ENCODE measurements at regions not wholly inside any gene's neighbourhood (a gene's known extent, or its start where the extent isn't known, plus 50 kb on each side); places are given as distances from the start of the nearest gene placed in this dataset.

- DNase-seq, result no peak
Observed at GRCh38 chr5:54634089-54634488, 116.5 kb downstream of the SNX18 start.

- no peak for DNase-seq
Observed at GRCh38 chr5:54632131-54632701, 114.7 kb downstream of the SNX18 start.

GRCh38 chr5:54630738-54631359 lies 113.3 kb downstream of the SNX18 start:
- no peak for DNase-seq

GRCh38 chr5:54629115-54629514 lies 111.6 kb downstream of the SNX18 start:
- no peak for DNase-seq

GRCh38 chr5:54628050-54628449 lies 110.5 kb downstream of the SNX18 start:
- DNase-seq, result no peak

- DNase-seq, result no peak
Observed at GRCh38 chr5:54626407-54626806, 108.8 kb downstream of the SNX18 start.

GRCh38 chr5:54624805-54625568 lies 107.4 kb downstream of the SNX18 start:
- DNase-seq, result no peak

- no peak for DNase-seq
Observed at GRCh38 chr5:54621709-54622108, 104.2 kb downstream of the SNX18 start.

- no peak for DNase-seq
Observed at GRCh38 chr5:54621048-54621447, 103.5 kb downstream of the SNX18 start.

GRCh38 chr5:54620141-54620933 lies 102.8 kb downstream of the SNX18 start:
- no peak for DNase-seq

- no peak for DNase-seq
Observed at GRCh38 chr5:54619731-54620130, 102.2 kb downstream of the SNX18 start.

- DNase-seq, result no peak
Observed at GRCh38 chr5:54616518-54617220, 99.1 kb downstream of the SNX18 start.

- no peak for DNase-seq
Observed at GRCh38 chr5:54616031-54616430, 98.5 kb downstream of the SNX18 start.

GRCh38 chr5:54615381-54615780 lies 97.8 kb downstream of the SNX18 start:
- no peak for DNase-seq

- DNase-seq, result no peak
Observed at GRCh38 chr5:54612711-54613110, 95.2 kb downstream of the SNX18 start.

GRCh38 chr5:54611290-54611951 lies 93.9 kb downstream of the SNX18 start:
- DNase-seq, result no peak

- peak; percentile 10 for DNase-seq
Observed at GRCh38 chr5:54610197-54610944, 92.8 kb downstream of the SNX18 start.

GRCh38 chr5:54608423-54609085 lies 91.0 kb downstream of the SNX18 start:
- DNase-seq, result no peak

GRCh38 chr5:54607006-54607405 lies 89.4 kb downstream of the SNX18 start:
- no peak for DNase-seq

GRCh38 chr5:54603372-54603771 lies 85.8 kb downstream of the SNX18 start:
- no peak for DNase-seq

- no peak for DNase-seq
Observed at GRCh38 chr5:54602475-54602874, 84.9 kb downstream of the SNX18 start.

Data from stimulated activated CD4-positive, alpha-beta T cell treated with anti-CD3 and anti-CD28 coated beads, Interleukin-4, amount 100 ng/mL, for 24 hours (primary cell).